Right ventricle myocardium superior (tissue), 1 donor: ENCODE measurements at regions not wholly inside any gene's neighbourhood (a gene's known extent, or its start where the extent isn't known, plus 50 kb on each side); places are given as distances from the start of the nearest gene placed in this dataset.
"Not testable (repeated sequence)": the region's sequence is repeated elsewhere in the genome, so short reads cannot be mapped to it uniquely, and the experiment has no call there.

Source experiments
- ATAC-seq: fragments of 200-7000 bp; cut with Tn5 transposase; one replicate; pipeline ENCODE4 v1.9.1; 2020; ENCODE audit warnings: mild to moderate bottlenecking; ENCODE audit not compliant: poor library complexity
- DNase-seq: peaks from one replicate; pipeline ENCODE4 v3.0.0-alpha.2; 2020
- intact Hi-C: fragments of 100-400 bp; cut with DNase I; formaldehyde crosslinking; loops from one replicate; pipeline ENCODE4 v1.11.2; 2022
- donor health status: DM: no; HTN: yes; CAD: no; lungs with severe emphysema.

GRCh38 chr2:183825710-183826109, 701.5 kb downstream of the NUP35 start:
- DNase-seq (no peak), ATAC-seq (no peak)
- intact Hi-C loops, result no loop called here

- intact Hi-C loops, result no loop called here
- ATAC-seq (no peak), DNase-seq (no peak)
Measured at GRCh38 chr2:183829931-183830330, 705.7 kb downstream of the NUP35 start.

DNA sequence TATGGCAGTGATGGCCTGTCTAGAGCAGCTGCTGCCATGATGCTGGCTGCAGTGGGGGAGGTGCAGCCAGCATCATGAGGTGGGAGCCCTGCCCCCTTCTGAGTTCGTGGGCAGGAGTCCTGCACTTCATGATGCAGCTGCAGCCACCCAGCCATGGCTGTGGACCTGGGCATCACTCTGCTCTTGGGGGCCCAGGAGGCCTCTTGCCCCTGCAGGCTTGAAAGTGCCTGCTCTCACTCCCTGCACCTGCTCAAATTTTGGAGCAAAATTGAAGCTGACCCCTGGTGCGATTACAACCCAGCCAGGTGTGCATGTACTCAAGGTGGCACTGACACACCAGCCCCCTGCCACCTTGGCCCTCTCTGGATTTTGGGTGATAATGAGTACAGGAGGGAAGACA, 712.9 kb downstream of the NUP35 start:
- no peak for DNase-seq
- intact Hi-C loops, result no loop called here
- no peak for ATAC-seq

- ATAC-seq (no peak), DNase-seq (no peak)
- intact Hi-C loops, result no loop called here
Measured at GRCh38 chr2:183838295-183838694, 714.1 kb downstream of the NUP35 start.

GRCh38 chr2:183840061-183840584, 715.9 kb downstream of the NUP35 start:
- ATAC-seq, result no peak
- no peak for DNase-seq
- intact Hi-C loops, result no loop called here

- DNase-seq, ATAC-seq, intact Hi-C loops: not testable (repeated sequence)
Measured at GRCh38 chr2:183849826-183850225, 725.6 kb downstream of the NUP35 start.

DNA sequence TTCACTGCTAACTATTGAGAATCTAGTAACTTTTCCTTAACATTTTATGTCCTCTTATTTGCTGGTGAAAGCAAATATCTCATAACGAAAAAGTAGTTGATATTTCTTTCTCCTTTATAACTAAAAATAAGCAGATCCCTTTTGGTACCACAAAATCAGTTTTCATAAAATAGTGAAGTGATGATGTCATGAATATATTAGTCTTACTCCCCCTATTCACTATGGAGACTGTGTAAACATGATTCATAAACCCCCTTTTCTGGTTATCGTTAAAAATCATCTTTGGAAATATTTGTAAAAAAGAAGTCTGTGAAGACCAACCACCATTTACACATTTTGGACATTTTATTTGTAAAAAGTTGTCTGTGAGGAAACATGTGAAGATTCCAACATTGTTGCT, 734.9 kb downstream of the NUP35 start:
- ATAC-seq, result no peak
- intact Hi-C loops, result no loop called here
- no peak for DNase-seq

DNA sequence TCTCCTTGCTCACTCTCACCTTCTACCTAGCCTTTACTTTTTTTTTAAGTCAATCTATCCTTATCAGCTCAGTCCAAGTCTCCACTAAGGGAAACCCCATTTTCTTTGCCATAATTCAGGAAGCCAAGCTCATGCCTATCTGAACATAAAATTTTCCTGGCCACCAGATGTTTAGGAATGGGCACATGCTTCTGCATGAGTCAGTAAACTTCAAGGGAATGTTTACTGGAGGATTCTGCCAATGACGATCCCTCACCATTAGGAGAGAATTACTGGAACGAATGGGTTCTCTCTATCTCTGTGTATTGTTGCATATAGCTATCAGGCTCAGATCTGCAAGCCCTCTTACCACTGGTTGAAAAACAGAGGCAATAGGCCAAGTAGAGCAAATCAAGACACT, 731.7 kb upstream of the ZNF804A start:
- no peak for ATAC-seq
- no peak for DNase-seq
- intact Hi-C loops, result no loop called here

DNA sequence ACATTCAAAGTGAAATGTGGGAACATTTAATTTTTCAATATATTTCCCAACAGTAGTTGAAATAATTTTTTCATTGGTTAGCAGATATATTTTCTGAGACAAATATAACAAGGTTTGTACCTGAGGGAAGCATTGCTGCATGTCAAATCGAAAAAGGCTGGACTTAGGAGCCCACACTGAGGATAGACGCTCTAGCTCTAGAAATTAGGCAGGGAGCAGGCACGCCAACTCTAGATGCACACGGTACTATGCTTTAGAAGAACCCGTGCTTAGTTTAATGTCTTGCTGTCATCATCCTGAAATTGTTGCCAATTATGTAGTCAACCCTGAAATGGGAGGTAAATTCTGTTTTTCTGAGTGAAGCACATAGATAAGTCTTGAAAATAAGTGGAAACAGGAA, 731.1 kb upstream of the ZNF804A start:
- intact Hi-C loops, result no loop called here
- no peak for DNase-seq
- no peak for ATAC-seq

DNA sequence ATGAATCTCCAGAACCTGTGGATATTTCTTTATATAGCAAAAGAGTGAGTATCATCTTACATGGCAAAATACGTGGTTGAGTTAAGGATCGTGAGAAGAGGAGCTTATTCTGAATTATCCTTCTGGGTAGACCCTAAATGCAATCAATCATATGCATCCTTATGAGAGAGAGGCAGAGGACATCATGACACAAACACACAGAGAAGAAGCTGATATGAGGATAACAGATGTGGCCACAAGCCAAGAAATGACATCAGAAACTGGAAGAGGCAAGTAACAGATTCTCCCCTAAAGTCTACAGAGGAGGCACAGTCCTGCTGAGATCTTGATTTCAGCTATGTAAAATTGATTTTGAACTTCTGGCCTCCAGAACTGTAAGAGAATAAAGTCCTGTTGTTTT, 730.2 kb upstream of the ZNF804A start:
- ATAC-seq, result no peak
- intact Hi-C loops, result no loop called here

DNA sequence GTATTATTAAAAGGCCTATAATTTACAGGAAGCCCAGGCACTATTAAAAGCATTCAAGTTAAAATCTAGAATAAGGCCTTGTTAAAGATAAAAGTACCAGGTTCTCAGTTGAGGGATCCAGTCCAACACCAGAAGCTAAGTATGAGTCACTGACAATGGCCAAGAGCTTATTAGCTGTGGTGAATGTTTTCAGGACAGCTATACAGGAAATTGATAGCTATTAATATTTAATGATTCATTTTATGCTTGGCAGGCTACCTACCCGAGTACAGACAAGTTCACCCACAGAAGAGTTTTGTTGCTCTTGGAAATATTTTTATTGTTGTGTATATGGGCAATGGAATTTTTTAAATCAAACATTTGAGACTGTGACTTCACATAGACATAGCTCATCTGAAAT, 729.6 kb upstream of the ZNF804A start:
- DNase-seq (no peak), ATAC-seq (no peak)
- intact Hi-C loops, result no loop called here

More for the DNA sequence above, 730.2 kb upstream of the ZNF804A start:
- DNase-seq, result no peak

- intact Hi-C loops, result no loop called here
- DNase-seq (no peak), ATAC-seq (no peak)
Measured at GRCh38 chr2:183872131-183872530, 726.2 kb upstream of the ZNF804A start.

- intact Hi-C loops, result no loop called here
- no peak for ATAC-seq
- no peak for DNase-seq
Measured at GRCh38 chr2:183881978-183882377, 716.4 kb upstream of the ZNF804A start.

DNA sequence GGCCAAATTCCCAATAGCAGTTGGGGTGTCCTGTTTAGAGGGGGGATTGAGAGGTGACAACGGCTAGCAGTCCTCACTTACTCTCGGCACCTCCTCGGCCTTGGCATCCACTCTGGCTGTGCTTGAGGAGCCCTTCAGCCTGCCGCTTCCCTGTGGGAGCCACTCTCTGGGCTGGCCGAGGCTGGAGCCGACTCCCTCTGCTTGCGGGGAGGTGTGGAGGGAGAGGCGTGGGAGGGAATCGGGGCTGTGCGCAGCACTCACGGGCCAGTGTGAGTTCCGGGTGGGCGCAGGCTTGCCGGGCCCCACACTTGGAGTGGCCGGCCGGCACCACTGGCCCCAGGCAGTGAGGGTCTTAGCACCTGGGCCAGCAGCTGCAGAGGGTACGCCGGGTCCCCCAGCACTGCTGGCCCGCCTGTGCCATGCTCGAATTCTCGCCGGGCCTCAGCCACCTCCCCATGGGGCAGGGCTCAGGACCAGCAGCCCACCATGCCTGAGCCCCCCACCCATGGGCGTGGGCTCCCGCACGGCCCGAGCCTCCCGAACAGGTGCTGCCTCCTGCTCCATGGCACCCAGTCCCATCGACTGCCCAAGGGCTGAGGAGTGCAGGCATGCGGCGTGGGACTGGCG, 705.9 kb upstream of the ZNF804A start:
- intact Hi-C loops, result no loop called here
- no peak for ATAC-seq
- DNase-seq, result no peak

DNA sequence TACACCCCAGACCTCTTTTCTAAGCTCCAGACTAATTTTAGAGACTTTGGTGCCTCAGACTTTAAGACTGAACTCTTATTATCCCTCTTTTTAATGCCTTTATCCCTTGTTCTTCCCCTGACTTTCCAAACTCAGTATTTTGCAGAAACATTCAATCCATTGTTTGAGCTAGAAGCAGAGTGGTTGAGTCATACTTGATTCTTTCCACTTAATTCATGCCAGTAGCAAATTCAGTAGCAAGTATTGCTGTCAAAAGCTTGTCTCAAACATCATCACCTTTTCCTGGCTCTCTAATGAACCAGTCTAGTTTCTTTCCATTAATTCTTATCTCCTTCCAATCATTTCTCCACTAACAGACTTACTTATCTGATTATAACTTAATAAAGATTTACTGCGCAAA, 699.7 kb upstream of the ZNF804A start:
- DNase-seq, result no peak
- ATAC-seq, result no peak
- intact Hi-C loops, result no loop called here

- ATAC-seq, result no peak
- intact Hi-C loops, result no loop called here
Measured at GRCh38 chr2:183901931-183902330, 696.4 kb upstream of the ZNF804A start.

GRCh38 chr2:183903026-183903425, 695.3 kb upstream of the ZNF804A start:
- ATAC-seq, result no peak
- intact Hi-C loops, result no loop called here

More at GRCh38 chr2:183901931-183902330, 696.4 kb upstream of the ZNF804A start:
- no peak for DNase-seq

GRCh38 chr2:183916041-183916440, 682.3 kb upstream of the ZNF804A start:
- intact Hi-C loops, DNase-seq, ATAC-seq: not testable (repeated sequence)

More at GRCh38 chr2:183903026-183903425, 695.3 kb upstream of the ZNF804A start:
- DNase-seq, result no peak

GRCh38 chr2:183919167-183919566, 679.2 kb upstream of the ZNF804A start:
- no peak for DNase-seq
- intact Hi-C loops, result no loop called here
- ATAC-seq, result no peak

GRCh38 chr2:183919926-183920325, 678.4 kb upstream of the ZNF804A start:
- DNase-seq, result no peak
- intact Hi-C loops, result no loop called here
- no peak for ATAC-seq

GRCh38 chr2:183925281-183925680, 673.0 kb upstream of the ZNF804A start:
- DNase-seq (no peak), ATAC-seq (no peak)
- intact Hi-C loops, result no loop called here
